SK-N-DZ (cell line): ENCODE measurements at regions not wholly inside any gene's neighbourhood (a gene's known extent, or its start where the extent isn't known, plus 50 kb on each side); places are given as distances from the start of the nearest gene placed in this dataset.
"Not testable (repeated sequence)": the region's sequence is repeated elsewhere in the genome, so short reads cannot be mapped to it uniquely, and the experiment has no call there.

Source experiments
- DNase-seq: peaks from one replicate; pipeline ENCODE4 v3.0.0-alpha.2; 2015; ENCODE audit warnings: low spot score

- no peak for DNase-seq
Observed at GRCh38 chrX:114087543-114087942, 496.3 kb upstream of the HTR2C start.

DNA sequence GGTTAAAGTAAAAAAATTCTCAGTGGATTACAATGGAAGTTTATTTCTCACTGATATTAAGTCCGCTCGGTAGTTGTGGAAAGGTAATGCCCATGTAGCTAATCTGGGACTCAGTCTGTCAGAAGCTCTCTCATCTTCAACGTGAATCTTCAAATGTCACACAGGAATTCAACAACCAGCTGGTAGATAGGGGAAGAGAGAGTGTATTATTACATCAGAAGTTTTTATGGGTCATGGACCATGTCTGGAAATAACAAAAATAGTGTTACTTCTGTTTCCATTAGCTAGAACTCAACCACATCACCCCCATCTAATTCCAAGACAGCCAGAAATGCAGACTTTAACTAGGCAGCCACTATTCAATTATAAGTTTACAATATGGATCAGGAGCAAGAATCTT lies 506.1 kb upstream of the HTR2C start:
- no peak for DNase-seq

DNA sequence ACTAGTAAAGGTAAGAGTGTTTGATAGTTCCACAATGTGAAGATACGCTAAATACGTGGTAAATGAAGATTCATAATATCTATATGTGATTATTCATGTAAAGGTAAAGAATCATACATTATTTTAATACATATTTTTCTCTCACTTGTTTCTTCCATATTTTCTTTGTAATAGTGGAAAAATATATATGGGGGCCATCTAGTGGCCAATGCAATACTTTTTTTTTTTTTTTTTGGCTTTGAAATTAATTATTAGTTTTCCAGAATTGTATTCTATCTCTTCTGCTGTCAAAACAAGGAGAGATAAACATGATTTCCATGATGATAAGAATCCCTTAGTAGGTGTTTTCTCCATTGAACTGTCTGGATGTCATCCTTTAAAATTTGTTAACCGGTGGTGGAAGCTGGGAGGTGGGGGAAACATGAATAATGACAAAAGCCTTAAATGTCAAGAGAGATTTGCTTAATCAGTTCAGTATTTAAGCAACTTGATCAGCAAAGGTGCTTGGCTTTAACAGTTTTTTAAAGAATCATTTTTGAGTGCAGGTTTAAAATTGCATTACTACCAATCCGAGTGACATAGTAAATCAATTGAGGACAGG lies 508.7 kb upstream of the HTR2C start:
- peak; percentile 1 for DNase-seq

DNA sequence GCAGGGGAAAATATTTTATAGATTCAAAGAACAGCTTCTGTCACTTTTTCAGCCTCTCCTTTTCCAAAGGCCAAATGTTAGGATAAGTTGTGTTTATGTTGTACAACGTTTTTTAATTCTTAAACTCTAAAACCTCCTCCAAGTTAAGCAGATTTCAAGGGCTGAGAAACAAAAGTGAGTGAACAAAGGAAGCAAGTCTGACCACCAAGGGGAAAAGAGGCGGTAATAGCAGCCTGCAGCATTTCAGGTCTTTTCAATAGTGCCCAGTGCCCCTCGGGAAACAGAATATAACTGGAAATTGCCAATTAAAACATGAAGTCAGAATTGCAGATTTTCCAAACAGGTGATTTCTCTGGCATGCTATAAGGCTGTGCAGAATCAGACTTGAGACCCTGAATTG lies 510.0 kb upstream of the HTR2C start:
- DNase-seq, result no peak

DNA sequence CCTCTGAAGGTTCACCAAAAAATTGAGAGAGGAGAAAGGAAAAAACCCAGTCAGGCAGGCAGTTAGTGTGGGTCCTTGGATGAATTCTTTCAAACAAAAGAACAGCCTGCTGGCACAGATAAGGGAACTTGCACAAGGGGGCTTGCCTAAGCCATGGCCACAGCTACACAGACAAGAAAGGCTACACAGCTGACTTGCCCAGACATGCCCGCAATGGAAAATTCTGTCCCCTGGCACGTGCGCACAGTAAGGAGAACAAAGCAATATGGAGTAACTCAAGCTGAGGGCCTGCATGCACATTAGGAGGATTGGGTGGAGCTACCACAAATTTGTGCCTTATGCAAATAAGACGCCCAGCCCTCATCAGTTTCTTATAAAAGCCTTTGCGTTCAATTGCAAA lies 512.5 kb upstream of the HTR2C start:
- DNase-seq, result no peak

DNA sequence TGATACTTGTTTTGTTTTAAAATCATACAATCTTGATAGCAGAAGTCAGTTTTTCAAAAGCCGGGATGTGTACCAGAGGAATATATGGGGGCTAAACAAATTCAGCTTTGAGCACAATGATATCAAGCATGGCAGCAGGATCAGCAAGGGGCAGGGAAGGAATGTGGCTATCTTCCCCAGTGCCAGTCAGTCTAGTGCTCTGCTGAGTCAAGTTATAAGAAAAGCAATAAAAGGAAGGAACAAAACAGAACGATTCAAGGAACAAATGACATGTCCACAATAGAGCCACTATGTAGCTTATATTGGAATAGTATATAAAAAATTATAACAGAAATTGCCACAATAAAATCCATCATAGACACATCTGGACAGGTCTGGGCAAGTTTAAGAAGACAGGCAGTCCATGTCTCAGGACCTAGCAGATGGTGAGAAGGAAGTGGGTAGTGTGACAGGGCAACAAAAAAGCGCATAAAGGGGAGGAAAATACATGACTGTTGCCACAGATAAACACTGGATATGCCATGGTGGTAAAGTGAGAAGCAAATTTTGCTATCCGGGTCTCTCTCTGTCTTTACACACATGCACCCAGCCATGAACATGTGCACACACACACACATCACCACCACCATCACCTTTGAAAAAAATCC lies 518.2 kb upstream of the HTR2C start:
- no peak for DNase-seq

- DNase-seq, result no peak
Observed at GRCh38 chrX:114061226-114061625, 522.7 kb upstream of the HTR2C start.

- no peak for DNase-seq
Observed at GRCh38 chrX:114058988-114059418, 524.9 kb upstream of the HTR2C start.

DNA sequence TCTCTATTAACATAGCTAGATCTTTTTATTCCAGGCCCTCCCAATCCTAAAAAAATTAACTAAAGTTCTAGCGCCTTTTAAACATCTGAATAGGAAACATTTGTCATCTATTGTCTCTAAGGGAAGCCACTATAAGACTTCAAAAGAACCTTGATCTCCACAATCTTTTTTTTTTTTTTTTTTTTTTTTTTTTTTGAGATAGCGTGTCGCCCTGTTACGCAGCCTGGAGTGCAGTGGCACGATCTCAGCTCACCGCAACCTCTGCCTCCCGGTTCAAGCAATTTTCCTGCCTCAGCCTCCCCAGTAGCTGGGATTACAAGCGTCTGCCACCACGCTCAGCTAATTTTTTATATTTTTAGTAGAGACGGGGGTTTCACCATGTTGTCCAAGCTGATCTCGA lies 526.5 kb upstream of the HTR2C start:
- not testable (repeated sequence) for DNase-seq

GRCh38 chrX:114051667-114052315 lies 532.1 kb upstream of the HTR2C start:
- no peak for DNase-seq

DNA sequence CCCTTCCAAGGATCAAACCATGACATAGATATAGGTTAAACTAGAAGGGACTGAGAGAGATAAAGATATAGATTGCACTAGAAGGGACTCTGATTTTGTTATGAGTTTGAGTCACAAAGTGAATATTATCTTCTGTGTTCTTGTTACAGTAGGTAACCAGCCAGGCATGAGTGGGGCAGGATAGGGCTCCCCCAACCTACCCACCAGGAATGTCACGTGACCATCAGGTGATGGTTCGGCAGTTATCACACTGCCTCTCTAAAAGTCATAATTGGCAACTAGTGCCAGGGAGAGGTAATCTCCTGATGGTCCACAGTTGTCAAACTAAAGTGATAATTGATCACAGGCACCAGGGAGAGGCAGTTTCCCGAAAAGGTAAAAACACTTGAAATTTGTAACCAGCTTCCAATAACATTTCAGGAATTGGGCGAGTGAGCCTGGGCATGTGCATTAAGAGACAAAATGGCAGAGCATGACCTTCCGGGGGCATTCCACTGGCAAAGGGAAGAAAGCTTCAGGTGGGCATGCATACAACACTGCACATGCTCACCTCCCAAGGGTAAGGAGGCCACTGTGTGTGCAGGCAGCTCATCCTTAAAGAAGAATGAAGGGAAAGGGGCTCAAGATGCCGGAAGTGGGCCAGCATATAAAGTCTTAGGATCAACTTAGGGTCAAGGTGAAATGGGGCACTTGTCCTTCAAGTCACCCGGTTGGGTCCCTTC lies 533.6 kb upstream of the HTR2C start:
- no peak for DNase-seq

DNA sequence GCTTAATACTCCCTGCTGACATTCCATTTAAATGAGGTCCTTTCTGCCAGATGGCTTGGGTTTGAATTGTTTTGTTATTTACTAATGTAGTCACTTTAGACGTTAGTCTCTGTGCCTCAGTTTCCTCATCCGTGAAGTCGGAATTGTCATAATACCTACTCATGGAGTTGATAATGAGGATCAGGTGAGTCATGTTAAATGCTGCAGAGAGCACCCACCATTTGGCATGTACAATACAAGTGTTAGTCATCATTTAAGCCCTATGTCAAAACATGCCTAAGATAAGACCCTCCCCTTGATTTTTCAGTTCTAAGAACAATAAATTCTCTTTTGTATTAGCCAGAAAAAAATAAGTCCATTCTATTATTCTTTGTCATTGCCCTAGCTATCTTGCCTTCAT lies 534.8 kb upstream of the HTR2C start:
- no peak for DNase-seq

DNA sequence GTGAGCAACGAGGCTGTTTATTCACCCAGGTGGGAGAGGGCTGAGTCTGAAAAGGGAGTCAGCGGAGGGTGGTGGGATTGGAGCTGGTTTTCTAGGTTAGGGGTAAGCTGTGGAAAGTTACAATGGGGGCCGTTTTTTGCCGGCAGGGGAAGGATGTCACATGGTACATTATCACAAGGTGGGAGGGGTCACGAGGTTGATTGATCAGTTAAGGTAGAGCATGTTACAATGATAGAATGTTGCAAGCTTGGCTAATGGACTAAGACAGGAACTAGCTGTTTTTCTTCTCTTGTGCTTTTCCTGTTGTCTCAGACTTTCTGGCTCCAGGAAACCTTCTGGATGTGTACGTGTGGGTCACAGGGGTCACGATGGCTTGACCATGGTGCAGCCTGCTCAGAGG lies 536.3 kb upstream of the HTR2C start:
- DNase-seq, result no peak

- DNase-seq, result no peak
Observed at GRCh38 chrX:114046695-114047279, 537.1 kb upstream of the HTR2C start.

GRCh38 chrX:114041470-114041869 lies 542.4 kb upstream of the HTR2C start:
- DNase-seq, result not testable (repeated sequence)

GRCh38 chrX:114040661-114041269 lies 543.1 kb upstream of the HTR2C start:
- not testable (repeated sequence) for DNase-seq

GRCh38 chrX:114040111-114040510 lies 543.8 kb upstream of the HTR2C start:
- DNase-seq, result not testable (repeated sequence)

GRCh38 chrX:114038358-114038757 lies 545.5 kb upstream of the HTR2C start:
- no peak for DNase-seq

GRCh38 chrX:114037515-114037914 lies 546.4 kb upstream of the HTR2C start:
- no peak for DNase-seq

- no peak for DNase-seq
Observed at GRCh38 chrX:114028907-114029662, 554.8 kb upstream of the HTR2C start.

DNA sequence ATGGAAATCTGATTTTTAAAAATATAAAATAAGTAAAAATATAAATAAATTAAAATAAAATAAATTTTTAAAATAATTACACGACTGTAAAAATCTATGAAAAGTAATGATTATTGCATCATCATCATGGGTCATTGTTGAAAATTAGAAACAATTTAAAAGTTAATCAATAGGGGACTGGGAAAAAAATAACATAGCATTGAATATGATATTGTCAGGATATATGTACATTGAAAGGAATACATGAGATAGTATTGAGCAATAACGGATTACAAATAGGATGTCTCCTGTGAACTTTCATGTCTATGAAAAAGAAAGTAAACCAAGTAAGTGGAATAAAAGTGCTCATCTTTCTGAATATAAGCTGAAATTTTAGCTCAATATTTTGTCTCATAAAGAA lies 566.8 kb upstream of the HTR2C start:
- no peak for DNase-seq
